Renal cortex interstitium (tissue), 11 donors: ENCODE measurements at regions not wholly inside any gene's neighbourhood (a gene's known extent, or its start where the extent isn't known, plus 50 kb on each side); places are given as distances from the start of the nearest gene placed in this dataset.
"Not testable (repeated sequence)": the region's sequence is repeated elsewhere in the genome, so short reads cannot be mapped to it uniquely, and the experiment has no call there.

Experiments
- DNase-seq, 11 donors: peaks; one replicate each; pipeline ENCODE4 v3.0.0-alpha.2; 2013; ENCODE audit warnings: low read depth in 9 of 11, low spot score in 4 of 11; ENCODE audit errors: extremely low read depth in 1 of 11

- no peak for DNase-seq
These were observed 114.0 kb downstream of the CYP26B1 start for GRCh38 chr2:72033636-72034035.

DNA sequence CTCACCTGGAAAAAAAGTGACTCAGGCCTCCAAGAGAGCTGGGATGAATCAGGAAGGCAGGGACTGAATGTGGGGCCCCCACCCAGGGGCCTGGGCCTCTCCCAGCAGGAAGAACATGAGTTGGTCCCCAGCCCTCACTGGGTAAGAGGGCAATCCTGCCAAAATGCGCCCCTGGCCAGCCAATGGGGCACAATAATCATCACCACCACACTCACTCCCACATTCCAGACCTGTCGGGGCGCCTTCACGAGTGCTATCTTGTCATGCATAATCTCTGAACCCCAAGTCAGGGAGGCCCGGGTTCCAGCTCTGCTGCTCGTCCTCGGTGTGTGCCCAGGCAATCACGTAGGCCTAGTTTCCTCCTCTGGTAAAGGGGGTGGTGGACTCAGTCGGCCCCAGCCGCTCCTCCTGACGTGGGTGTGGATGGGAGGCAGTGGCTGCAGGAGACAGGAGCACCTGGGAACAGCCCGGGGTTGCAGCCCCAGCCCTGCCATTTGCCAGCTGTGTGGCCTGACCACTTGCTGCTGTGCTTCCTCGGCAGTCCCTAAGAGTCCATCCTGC lies 115.1 kb downstream of the CYP26B1 start:
- DNase-seq = no peak

DNA sequence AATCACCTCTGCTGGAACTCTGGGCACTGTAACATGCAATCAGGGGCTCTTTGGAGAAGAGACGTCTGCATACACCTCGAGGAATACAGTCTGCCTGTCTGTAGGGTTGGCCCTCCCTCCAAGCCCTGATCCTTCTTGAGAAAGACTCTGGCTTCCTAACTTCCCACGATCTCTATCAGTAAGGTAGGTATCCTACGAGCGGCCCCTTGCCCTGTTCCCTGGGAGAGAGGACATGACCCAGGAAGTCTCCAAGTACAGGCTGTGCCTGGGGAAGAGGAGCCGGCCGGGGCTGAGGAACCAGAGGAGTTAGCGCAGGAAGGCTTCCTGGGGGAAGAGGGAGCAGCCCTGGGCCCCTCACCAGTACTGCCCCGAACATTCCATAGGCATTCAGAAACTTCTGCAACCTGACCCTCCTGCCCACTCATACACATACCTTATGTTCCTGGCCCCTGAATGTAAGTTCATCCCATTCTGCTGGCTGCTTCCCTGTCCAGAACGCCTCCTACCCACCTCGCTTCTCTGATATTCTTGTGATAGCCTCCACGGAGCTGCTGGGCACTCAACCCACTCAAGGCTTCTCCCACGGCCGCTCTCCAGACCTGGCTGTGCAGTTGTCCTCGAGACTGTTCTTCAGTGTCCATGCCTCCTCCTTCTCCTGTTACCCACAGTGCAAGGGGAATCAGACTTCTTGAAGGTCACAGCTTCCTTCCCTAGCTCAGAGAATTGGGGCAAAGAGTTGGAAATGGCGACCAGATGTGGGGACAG lies 116.1 kb downstream of the CYP26B1 start:
- no peak for DNase-seq

- DNase-seq = no peak
These were observed 118.7 kb downstream of the CYP26B1 start for GRCh38 chr2:72028996-72029395.

GRCh38 chr2:72028351-72028995 lies 119.2 kb downstream of the CYP26B1 start:
- DNase-seq = no peak

- DNase-seq = no peak
These were observed 120.1 kb downstream of the CYP26B1 start for GRCh38 chr2:72027426-72028161.

GRCh38 chr2:72026819-72027425 lies 120.7 kb downstream of the CYP26B1 start:
- DNase-seq = no peak

DNA sequence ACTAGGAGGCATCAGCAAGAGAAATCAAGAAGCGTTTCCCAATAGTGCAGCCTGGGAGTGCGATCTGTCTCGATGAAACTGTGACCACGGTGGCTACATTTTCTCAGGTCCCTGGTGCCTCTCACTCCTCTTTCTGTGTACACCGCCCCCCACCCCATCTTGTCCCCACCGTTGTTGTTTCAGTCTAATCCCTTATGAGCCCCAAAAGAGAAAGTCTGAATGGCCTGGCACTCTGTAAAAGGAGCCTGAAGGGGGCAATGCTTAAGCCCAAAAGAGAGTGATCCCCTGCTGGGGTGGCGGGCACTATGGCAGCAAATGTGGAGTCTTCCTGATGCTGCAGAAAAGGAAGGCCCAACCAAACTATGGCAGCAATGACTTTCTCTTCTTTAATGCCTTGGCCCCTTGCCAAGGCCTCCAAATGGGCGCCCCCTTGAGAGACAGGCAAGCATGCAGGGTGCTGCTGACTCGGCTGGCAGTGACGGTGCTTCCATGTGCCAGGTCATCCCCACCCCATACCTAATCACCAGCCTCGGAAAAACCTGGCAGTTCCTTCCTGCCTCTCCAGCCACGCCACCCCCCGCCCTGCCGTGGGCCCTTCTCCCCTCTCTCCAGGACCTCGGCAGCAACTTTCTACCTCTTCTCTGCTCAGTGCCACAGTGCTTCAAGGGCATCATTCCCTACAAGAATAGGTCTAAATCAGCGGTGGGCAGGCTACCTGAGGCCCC lies 123.0 kb downstream of the CYP26B1 start:
- no peak for DNase-seq

DNA sequence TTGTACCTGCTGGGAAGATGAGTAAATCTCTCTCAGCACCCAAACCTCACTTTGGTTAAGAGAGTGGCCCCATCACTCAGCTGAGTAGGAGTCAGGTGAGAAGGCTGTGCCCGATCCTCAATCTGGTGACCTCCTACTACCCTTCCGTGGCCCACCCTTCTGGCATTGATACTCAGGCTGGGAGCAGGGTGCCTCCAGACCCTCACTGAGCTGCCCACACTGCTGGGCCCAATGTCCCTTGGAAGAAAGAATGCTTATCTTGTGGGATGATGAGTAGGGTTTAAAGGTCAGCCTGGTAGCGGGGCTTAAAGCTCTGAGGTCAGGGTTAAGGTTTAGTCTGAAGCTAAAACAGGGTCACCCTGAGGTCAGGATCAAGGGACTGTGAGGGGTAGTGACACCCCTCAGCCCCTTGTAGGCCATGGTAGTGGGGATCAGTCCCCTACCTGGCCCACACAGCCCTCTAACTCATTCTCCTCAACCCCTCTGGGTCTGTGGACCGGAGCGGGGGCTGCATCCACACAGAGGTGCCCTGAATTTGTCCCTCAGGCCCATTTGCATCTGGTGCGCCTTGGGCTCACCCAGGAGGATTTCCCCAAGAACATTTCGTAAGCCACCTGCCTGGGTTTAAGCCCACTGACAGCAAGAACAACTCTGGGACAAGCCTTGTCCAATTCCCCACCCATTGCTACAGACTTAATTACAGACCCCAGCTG lies 123.8 kb downstream of the CYP26B1 start:
- no peak for DNase-seq

DNA sequence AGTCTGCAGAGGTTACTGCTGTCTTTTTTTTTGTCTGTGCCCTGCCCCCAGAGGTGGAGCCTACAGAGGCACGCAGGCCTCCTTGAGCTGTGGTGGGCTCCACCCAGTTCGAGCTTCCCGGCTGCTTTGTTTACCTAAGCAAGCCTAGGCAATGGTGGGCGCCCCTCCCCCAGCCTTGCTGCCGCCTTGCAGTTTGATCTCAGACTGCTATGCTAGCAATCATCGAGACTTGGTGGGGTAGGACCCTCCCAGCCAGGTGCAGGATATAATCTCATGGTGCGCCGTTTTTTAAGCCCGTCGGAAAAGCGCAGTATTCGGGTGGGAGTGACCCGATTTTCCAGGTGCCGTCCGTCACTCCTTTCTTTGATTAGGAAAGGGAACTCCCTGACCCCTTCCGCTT lies 126.3 kb downstream of the CYP26B1 start:
- not testable (repeated sequence) for DNase-seq

DNA sequence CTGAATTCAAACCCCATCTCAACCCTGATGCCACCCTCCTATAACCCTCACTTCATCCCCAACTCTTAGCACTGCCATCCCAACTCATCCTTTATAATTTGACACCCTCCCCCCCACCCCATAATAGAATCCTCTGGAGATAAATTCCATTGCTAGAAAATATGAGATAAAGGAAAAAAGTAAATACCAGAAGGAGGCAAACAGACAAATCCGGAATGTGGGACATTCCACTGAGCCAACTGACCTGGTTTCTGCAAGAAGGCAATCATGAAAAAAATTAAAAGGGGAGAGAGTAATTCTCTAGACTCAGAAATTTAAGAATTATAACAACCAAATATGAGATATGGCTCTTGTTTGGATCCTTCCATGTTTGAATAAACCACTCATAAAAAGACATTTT lies 132.4 kb downstream of the CYP26B1 start:
- DNase-seq = no peak

- no peak for DNase-seq
These were observed 132.8 kb downstream of the CYP26B1 start for GRCh38 chr2:72014831-72015230.

GRCh38 chr2:72013726-72014125 lies 133.9 kb downstream of the CYP26B1 start:
- no peak for DNase-seq

DNA sequence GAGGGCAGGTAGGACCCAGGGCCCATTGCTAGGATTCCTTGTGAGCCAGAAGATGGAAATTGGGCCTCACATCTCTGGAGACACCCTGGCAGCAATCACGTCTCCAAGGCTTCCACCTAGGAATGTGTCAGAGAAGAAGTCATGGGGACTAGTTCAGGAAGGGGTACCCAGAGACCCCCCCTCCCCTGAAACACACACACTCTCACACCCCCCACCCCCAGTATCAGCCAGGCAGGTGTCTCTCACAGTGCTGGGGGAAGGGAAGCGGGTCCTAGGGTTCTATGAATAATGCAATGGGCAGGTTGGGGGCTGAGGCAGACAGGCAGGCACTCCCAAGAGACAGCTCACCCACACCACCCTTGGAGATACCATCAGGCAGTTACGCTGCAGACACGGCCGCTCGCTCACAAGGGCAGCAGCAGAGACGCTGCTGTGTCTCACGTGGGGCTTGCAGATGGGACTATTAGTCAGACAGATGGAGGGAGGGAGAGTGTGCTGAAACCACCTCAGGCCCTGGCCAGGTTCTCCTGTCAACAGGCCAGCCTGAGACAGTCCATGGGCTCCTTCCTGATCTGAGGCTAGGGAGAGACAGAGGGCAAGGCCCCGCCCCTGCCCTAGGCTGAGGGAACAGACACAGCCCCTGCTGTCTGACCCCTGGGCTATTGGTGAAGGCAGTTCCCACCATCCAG lies 134.6 kb downstream of the CYP26B1 start:
- DNase-seq = no peak

DNA sequence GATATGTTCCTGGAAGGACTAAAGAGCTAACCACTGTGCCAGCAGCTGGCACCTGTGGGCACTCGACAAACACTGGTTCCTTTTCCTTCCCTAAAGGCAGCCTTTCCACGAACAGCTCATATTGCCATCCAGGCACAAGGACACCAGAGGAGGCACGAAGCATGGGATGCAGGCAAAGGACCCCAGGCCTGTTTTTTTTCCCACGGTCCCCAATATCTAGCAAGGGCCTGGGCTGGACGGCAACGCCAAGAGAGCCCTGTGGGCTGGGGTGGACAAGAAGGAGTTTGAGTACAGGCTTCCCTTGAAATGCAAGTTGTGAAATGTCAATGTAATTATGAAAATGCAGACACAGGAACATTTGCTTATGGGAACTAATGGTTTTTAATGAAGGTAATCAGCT lies 135.9 kb downstream of the CYP26B1 start:
- no peak for DNase-seq

GRCh38 chr2:72011370-72011689 lies 136.3 kb downstream of the CYP26B1 start:
- DNase-seq = no peak

DNA sequence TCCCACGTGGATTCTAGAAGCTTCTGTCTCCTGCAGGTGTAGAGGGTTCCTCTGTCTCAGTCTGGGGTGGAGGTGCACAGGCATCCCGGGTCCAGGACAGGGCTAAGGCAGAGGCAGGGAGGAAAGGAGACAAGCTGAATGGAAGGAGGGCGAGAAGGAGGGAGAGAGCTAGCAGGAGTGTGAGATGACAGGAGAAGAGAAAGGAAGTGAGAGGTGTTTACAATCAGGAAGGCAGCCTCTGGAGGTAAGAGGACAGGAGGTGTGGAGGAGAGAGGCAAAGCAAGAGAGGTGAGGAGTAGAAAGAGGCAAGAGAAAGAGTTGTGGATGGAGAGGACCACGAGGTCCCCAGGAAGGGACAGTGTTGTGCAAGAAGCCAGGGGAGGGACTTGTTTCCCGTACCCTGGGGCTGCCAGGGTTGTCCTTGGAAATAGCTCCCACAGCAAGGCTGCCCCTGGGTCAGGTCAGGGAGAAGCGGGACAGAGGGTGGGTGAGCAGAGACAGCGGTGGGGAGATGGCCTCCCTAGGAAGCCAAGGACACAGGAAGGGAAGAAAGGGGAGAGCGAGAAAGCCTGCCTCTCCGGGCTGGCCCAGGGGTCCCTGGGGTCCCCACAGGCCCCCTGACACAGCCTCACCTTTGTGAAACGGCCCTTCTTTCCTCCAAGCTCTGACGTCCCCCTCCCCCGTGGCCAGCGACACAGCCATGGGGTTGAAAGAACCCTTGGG lies 136.9 kb downstream of the CYP26B1 start:
- no peak for DNase-seq
